Tongue (tissue), 1 donor: ENCODE measurements at regions not wholly inside any gene's neighbourhood (a gene's known extent, or its start where the extent isn't known, plus 50 kb on each side); places are given as distances from the start of the nearest gene placed in this dataset.
A peak's percentile ranks its signal among the peaks of the same experiment; 100 is the strongest.

ENCODE experiments used
- DNase-seq: peaks from one replicate; pipeline ENCODE4 v3.0.0-alpha.2; 2015

DNA sequence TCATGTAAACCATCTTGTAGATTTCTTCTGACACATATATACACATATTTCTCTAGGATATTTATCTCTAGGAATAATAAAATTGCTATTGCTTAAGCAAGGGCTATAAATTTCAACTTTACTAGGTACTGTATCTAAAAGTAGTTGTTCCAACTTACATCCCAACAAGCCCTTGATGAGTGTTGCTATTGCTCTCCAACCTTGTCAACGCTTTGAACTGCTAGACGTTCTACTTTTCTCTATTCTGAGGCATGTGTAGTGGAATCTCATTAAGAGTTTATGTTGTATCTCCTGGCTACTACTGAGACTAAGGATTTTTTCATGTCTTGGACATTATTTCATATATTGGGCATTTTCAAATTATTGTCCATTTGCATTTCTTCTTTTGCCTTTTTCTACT, 321.5 kb upstream of the SOX5 start:
- DNase-seq: no peak

- DNase-seq: no peak
Measured at GRCh38 chr12:24270464-24270863, 321.0 kb upstream of the SOX5 start.

- no peak for DNase-seq
Measured at GRCh38 chr12:24268663-24269186, 319.3 kb upstream of the SOX5 start.

- no peak for DNase-seq
Measured at GRCh38 chr12:24266982-24267381, 317.5 kb upstream of the SOX5 start.

DNA sequence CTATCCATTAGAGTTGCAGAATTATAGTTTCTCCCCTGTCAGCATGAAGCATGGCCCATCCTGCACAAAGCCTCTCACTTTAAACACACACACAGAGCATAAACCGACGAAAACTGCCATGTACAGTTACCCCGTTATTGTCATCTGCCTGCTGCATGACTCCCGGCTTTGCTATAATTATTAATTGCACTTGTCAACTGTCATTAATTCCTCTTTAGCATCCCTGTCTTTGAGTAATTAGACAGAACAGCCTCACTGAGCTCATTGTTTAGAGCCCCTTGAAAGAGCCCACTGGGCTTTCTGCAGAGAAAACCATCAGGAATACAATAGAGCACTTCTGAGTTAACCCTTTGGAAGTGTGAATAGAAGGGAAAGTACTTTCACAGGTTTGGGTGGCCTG, 307.2 kb upstream of the SOX5 start:
- DNase-seq: no peak

DNA sequence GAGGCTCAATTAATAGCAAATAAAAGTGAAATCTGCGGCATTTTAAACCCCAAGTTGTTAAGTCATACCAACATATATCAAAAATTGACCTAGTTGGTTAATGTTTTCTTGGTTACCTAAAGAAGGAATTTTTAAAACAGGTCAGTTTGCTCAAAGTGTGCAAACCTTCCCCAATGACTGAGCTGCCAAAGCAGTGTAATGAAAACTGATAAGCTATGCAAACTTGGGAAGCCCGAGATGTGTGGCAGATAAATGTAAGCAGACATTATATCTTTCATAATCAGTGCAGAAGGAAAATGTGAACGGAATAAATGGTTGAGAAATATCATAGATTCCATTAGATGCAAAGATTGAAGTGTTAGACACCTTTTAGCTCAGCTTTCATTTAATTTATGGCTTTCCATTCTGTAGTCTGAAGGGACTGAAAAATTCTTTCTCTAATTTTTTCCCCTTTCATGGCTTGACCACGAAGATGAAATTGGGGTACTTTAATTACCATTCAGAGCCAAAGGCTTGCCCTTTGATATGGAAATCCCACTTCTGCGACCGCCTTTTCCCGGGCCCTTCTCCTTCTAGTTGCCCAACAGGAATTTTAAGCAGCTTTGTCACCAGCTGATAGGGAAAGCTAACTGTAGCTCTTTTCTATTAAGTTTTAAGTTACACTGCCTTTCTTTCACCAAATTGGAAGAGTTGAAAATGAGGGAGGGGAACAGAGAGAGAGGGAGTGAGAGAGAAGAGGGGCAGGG, 306.6 kb upstream of the SOX5 start:
- DNase-seq: no peak

- DNase-seq: no peak
Measured at GRCh38 chr12:24252602-24253001, 303.1 kb upstream of the SOX5 start.

- peak; percentile 16 for DNase-seq
Measured at GRCh38 chr12:24246934-24247333, 297.5 kb upstream of the SOX5 start.

DNA sequence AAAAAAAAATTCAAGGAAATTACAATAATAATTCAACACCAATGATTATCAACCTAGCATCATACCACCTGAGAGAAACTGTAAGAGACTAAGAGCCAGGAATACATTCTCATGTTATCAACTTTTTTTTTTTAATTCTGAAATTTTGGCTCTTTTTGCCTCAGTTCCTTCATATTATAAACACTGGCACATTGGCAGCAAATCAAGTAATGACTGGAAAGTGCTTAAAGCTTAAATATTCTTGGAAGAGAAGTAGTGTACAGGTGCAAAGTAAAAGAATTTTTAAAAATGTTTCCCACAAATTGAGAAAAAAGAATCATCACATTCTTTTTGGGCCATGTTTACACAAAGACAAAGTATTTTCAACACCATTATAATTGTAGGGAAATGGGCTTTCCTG, 296.9 kb upstream of the SOX5 start:
- no peak for DNase-seq

DNA sequence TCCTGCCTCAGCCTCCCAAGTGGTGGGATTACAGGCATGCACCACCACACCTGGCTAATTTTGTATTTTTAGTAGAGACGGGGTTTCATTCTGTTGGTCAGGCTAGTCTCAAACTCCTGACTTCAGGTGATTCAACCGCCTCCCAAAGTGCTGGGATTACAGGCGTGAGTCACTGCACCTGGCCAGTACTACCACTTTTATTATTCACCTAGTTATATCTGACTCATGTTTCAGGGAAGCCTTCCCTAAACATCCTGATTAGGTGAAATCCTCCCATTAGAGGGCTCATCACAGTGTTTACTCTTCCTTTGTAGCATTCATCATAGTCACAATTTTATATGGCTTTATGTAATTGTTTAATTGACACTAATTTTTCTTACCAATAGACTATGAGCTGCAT, 295.3 kb upstream of the SOX5 start:
- no peak for DNase-seq

DNA sequence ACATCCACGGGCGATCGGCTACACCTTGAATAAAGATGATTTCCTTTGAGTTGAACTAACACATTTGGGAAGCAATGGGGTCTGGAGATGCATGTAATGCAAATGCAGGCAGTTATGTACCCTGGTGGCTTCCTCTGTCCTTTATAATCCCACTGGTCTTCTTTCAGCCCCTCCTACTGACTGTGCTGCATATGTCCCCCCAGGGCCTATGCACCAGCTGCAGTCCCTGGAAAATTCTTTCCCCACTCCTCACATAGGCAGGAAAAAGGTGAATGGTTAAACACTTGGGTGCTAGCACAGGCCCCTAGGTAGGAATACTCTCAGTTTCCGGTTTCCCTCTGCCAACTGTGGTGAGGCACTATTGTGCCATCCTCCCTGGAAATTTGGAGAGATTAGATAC, 294.8 kb upstream of the SOX5 start:
- DNase-seq: no peak

- no peak for DNase-seq
Measured at GRCh38 chr12:24240707-24241106, 291.2 kb upstream of the SOX5 start.

GRCh38 chr12:24233519-24234246, 284.2 kb upstream of the SOX5 start:
- no peak for DNase-seq

- DNase-seq: no peak
Measured at GRCh38 chr12:24232531-24232930, 283.1 kb upstream of the SOX5 start.

- no peak for DNase-seq
Measured at GRCh38 chr12:24231298-24231697, 281.8 kb upstream of the SOX5 start.

DNA sequence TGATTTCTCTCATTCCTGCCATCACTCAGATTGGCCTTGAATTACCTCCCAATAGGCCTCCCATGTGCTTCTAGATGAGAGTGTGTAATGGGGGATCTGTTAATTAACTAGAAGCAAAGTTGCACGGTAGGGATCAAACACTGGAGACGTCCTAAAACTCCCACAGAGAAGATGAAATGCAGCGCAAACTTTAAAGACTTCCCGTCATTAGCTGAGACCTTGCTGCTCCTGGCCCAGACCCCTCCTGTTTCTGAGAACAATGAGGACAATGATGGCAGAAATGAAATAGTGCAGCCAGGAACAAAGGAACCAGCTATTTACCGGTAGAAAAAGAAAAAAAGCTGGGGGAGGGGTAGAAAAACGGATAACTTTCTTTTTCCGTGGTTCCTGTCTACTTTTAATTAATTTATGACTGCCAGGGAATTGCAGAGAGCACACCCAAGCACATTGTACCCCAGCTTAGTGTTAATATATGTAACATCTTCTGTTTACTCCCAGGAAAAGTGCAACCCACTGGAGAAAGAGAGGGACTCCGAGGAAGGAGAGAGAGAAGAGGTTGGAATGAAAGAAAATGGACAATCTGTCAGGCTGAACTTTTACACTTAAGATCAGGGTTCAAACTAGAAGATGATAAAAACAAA, 280.7 kb upstream of the SOX5 start:
- DNase-seq: no peak

DNA sequence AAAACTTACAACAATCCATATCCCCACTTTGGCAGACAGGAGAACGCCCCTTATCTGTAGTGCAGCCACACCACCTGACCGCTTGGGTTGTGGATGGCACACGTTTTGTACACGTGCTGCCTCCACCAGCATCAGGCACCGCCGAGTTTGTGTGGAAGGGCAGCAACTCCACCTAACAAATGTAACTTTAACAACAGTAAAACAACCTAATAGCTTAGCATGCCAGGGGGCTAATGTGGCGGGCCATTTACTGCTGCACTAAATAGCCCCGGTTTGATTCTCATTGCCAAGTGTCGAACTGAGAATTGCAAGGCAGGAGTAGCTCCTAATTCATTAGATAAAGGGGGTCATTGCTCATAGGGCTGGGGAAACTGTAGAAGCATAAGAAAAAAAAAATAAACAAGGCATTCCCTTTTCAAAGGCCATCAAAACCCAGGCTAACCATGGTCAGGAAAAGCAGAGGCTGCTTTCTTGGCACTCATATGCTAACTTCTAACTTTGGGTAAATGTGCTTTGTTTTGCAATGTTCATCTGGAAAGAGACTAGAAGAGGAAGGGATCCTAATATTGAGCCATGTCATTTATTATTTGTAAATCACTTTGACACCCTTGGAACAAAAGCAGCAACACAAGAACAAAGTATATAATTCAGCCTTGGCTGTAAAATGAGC, 279.7 kb upstream of the SOX5 start:
- DNase-seq: no peak

- no peak for DNase-seq
Measured at GRCh38 chr12:24228371-24228770, 278.9 kb upstream of the SOX5 start.

GRCh38 chr12:24227551-24227950, 278.1 kb upstream of the SOX5 start:
- DNase-seq: no peak

GRCh38 chr12:24226745-24227350, 277.4 kb upstream of the SOX5 start:
- no peak for DNase-seq

GRCh38 chr12:24224401-24224800, 274.9 kb upstream of the SOX5 start:
- DNase-seq: no peak

DNA sequence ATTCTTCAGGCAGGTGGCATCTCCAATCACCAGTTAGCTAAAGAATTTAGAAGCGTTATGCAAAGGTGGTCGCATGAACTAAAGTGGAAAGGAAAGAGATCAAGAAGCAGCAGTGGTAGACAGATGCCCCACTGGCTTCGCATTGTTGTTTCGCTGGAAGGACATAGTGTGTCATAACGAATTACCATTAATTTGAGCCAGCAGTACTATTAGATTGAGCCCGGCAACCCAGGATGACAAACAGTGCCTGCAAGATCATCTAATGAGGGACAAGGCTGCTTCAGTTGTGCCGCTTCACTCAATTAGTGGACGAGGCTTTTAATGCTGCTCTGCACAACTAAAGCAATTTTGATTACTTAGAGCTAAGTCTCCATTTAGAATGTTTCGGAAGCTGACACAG, 274.5 kb upstream of the SOX5 start:
- no peak for DNase-seq
